ENCODE measurements at regions not wholly inside any gene's neighbourhood (a gene's known extent, or its start where the extent isn't known, plus 50 kb on each side); places are given as distances from the start of the nearest gene placed in this dataset.

DNA sequence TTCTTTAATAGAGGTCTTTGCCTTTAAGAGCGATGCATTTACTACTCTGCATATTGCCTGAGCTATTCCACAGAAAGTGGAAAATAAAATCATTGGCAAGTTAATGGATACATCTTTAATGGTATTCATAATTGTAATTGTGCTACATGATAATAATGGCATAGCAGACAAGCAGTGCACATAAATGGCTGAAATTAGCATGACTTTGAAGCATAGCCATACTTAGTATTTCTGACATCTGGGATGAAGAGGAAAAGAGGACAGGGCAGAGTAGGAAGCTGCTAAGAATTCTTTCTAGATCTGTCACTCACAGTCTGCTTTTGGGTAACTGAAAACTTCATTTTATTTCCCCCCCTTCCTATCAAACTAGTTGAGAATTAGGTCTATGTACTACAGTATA is 195.0 kb upstream of the NRIP1 start:
- TF ChIP-seq, protein P1, sequence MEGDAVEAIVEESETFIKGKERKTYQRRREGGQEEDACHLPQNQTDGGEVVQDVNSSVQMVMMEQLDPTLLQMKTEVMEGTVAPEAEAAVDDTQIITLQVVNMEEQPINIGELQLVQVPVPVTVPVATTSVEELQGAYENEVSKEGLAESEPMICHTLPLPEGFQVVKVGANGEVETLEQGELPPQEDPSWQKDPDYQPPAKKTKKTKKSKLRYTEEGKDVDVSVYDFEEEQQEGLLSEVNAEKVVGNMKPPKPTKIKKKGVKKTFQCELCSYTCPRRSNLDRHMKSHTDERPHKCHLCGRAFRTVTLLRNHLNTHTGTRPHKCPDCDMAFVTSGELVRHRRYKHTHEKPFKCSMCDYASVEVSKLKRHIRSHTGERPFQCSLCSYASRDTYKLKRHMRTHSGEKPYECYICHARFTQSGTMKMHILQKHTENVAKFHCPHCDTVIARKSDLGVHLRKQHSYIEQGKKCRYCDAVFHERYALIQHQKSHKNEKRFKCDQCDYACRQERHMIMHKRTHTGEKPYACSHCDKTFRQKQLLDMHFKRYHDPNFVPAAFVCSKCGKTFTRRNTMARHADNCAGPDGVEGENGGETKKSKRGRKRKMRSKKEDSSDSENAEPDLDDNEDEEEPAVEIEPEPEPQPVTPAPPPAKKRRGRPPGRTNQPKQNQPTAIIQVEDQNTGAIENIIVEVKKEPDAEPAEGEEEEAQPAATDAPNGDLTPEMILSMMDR (IDR thresholded peaks at IDR 0.05), result no peak
- no peak for TF ChIP-seq POLR2A (IDR thresholded peaks at IDR 0.05)

Data from breast epithelium (tissue), 3 donors.